Astrocyte (in vitro differentiated cells and primary cell): ENCODE measurements at regions not wholly inside any gene's neighbourhood (a gene's known extent, or its start where the extent isn't known, plus 50 kb on each side); places are given as distances from the start of the nearest gene placed in this dataset.
"Not testable (repeated sequence)": the region's sequence is repeated elsewhere in the genome, so short reads cannot be mapped to it uniquely, and the experiment has no call there.

Experiments used
- DNase-seq: peaks from one replicate; pipeline ENCODE4 v3.0.0-alpha.2; 2010; ENCODE audit warnings: low read depth
- FAIRE-seq: peaks from 2 replicates; lab custom pipeline; 2011; peaks lifted over from hg19 to GRCh38; lab: Jason Lieb, UNC
- H2AFZ ChIP-seq: 2 replicates; pipeline ENCODE4 v1.6.0; 2012; ENCODE audit warnings: low read depth, low read length, inconsistent platforms
- H3K27ac ChIP-seq: 2 replicates; pipeline ENCODE4 v1.5.1; 2011; ENCODE audit warnings: low read depth, low read length, inconsistent platforms
- H3K27me3 ChIP-seq: 2 replicates; pipeline ENCODE4 v1.6.0; 2011; ENCODE audit warnings: low read length, inconsistent platforms; ENCODE audit not compliant: insufficient read depth
- H3K36me3 ChIP-seq: 2 replicates; pipeline ENCODE4 v1.5.1; 2011; ENCODE audit warnings: low read length, inconsistent platforms; ENCODE audit not compliant: insufficient read depth
- H3K4me1 ChIP-seq: 2 replicates; pipeline ENCODE4 v1.5.1; 2011; ENCODE audit warnings: low read length, inconsistent platforms; ENCODE audit not compliant: insufficient read depth
- H3K4me2 ChIP-seq: 2 replicates; pipeline ENCODE4 v1.6.0; 2012; ENCODE audit warnings: low read length, inconsistent platforms
- H3K4me3 ChIP-seq: 2 replicates; pipeline ENCODE4 v1.5.1; 2011; ENCODE audit warnings: low read depth, mild to moderate bottlenecking, low read length, inconsistent platforms; ENCODE audit not compliant: insufficient read depth
- H3K79me2 ChIP-seq: 2 replicates; pipeline ENCODE4 v1.6.0; 2012; ENCODE audit warnings: mild to moderate bottlenecking, low read length, inconsistent platforms; ENCODE audit not compliant: insufficient read depth
- H3K9ac ChIP-seq: 2 replicates; pipeline ENCODE4 v1.6.0; 2012; ENCODE audit warnings: mild to moderate bottlenecking, low read length, inconsistent platforms
- H3K9me3 ChIP-seq: 2 replicates; pipeline ENCODE4 v1.5.1; 2012; ENCODE audit warnings: low read depth, mild to moderate bottlenecking, low read length, inconsistent platforms; ENCODE audit not compliant: insufficient read depth
- H4K20me1 ChIP-seq: 2 replicates; pipeline ENCODE4 v1.6.0; 2012; ENCODE audit warnings: low read length, inconsistent platforms; ENCODE audit not compliant: insufficient read depth
- H3K27ac Mint-ChIP-seq: one replicate; pipeline ENCODE4 v1.8.0; 2021; ENCODE audit warnings: mild to moderate bottlenecking, mixed read lengths; ENCODE audit not compliant: unreplicated experiment
- H3K27me3 Mint-ChIP-seq: one replicate; pipeline ENCODE4 v1.8.0; 2021; ENCODE audit warnings: low read depth, mixed read lengths; ENCODE audit not compliant: unreplicated experiment
- H3K36me3 Mint-ChIP-seq: one replicate; pipeline ENCODE4 v1.8.0; 2021; ENCODE audit warnings: low read depth, mixed read lengths; ENCODE audit not compliant: unreplicated experiment
- H3K4me1 Mint-ChIP-seq: one replicate; pipeline ENCODE4 v1.8.0; 2021; ENCODE audit warnings: low read depth, mixed read lengths; ENCODE audit not compliant: unreplicated experiment
- H3K4me3 Mint-ChIP-seq: one replicate; pipeline ENCODE4 v1.8.0; 2021; ENCODE audit warnings: mild to moderate bottlenecking, moderate library complexity, mixed read lengths; ENCODE audit not compliant: unreplicated experiment
- H3K9me3 Mint-ChIP-seq: one replicate; pipeline ENCODE4 v1.8.0; 2021; ENCODE audit warnings: mild to moderate bottlenecking, mixed read lengths; ENCODE audit not compliant: unreplicated experiment
- CTCF ChIP-seq: IDR thresholded peaks from 2 replicates; pipeline ENCODE4 v1.5.1; 2011; ENCODE audit warnings: low read depth, mild to moderate bottlenecking, inconsistent platforms, low read length, moderate library complexity; ENCODE audit not compliant: insufficient read depth
- EZH2 ChIP-seq: IDR thresholded peaks from 2 replicates; pipeline ENCODE4 v1.6.1; 2012; ENCODE audit warnings: mild to moderate bottlenecking, low read length, inconsistent platforms; ENCODE audit not compliant: insufficient read depth

DNA sequence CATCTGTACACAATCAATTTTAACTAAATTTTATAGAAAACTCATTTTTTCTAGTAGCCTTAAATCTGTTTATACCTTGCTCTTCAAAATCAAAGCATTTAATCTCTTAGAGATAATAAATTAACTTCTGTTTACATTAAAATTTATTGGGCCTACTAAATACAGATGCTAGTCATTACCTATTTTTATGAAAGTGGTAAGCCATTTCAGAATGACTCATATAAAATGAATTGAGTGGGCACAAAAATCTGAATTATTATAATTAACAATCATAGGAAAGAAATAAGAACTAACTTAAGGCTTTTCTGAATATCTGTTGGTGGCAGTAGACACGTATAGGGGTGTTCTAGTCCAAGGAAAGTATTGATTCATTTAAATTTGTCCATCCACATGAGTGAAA lies 157.9 kb downstream of the KCNJ2 start:
- H3K27ac ChIP-seq = no peak overlapping the region
- Mint-ChIP-seq H3K4me3 (no peak overlapping the region), H3K36me3 (no peaks in the 10 kb centered on the region), H3K9me3 (no peaks in the 10 kb centered on the region), H3K27me3 (no peaks in the 10 kb centered on the region), H3K27ac (no peak overlapping the region), H3K4me1 (no peaks in the 10 kb centered on the region)
- no peak overlapping the region for H2AFZ ChIP-seq
- TF ChIP-seq CTCF (no peak), EZH2 (no peak)
- no peaks in the 10 kb centered on the region for H3K9me3 ChIP-seq
- no peaks in the 10 kb centered on the region for H3K36me3 ChIP-seq
- no peak for FAIRE-seq
- H3K4me2 ChIP-seq = no peak overlapping the region
- H3K4me1 ChIP-seq = no peaks in the 10 kb centered on the region
- DNase-seq = no peak
- no peak overlapping the region for H3K4me3 ChIP-seq
- no peaks in the 10 kb centered on the region for H3K27me3 ChIP-seq
- no peaks in the 10 kb centered on the region for H4K20me1 ChIP-seq
- H3K9ac ChIP-seq = no peak overlapping the region
- no peaks in the 10 kb centered on the region for H3K79me2 ChIP-seq

GRCh38 chr17:70327723-70328122 lies 158.4 kb downstream of the KCNJ2 start:
- no peaks in the 10 kb centered on the region for H4K20me1 ChIP-seq
- H2AFZ ChIP-seq = peak overlapping the region; percentile 9
- no peak overlapping the region for H3K27ac Mint-ChIP-seq
- no peaks in the 10 kb centered on the region for H3K27me3 ChIP-seq
- H3K79me2 ChIP-seq = no peaks in the 10 kb centered on the region
- no peaks in the 10 kb centered on the region for H3K4me1 Mint-ChIP-seq
- H3K4me3 ChIP-seq = no peak overlapping the region
- TF ChIP-seq CTCF (no peak), EZH2 (no peak)
- no peaks in the 10 kb centered on the region for H3K4me1 ChIP-seq
- H3K27me3 Mint-ChIP-seq = no peaks in the 10 kb centered on the region
- DNase-seq = no peak
- no peak overlapping the region for H3K9ac ChIP-seq
- H3K36me3 Mint-ChIP-seq = no peaks in the 10 kb centered on the region
- H3K4me3 Mint-ChIP-seq = no peak overlapping the region
- H3K4me2 ChIP-seq = no peak overlapping the region
- no peak overlapping the region for H3K27ac ChIP-seq
- no peaks in the 10 kb centered on the region for H3K36me3 ChIP-seq
- H3K9me3 Mint-ChIP-seq = no peaks in the 10 kb centered on the region
- no peaks in the 10 kb centered on the region for H3K9me3 ChIP-seq
- FAIRE-seq = no peak

DNA sequence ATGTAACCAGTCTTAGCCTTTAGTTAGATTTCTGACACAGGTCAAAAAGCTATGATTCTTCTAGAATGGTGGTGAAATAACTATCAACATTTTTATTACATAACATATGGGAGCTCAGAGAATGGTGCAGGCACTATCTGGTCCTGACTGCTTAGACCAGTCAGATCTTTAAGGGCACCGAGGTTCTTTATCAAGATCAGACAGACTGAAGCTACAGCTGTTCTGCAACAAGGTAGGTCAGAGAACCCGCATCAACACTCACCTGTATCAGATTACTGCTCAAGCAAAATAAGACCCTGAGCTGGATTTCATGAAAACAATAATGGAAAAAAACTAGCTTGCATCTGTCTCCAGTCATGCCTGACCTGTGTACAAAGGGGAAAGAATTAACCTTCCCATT lies 160.4 kb downstream of the KCNJ2 start:
- H3K27me3 ChIP-seq = no peaks in the 10 kb centered on the region
- no peak overlapping the region for H3K9ac ChIP-seq
- H3K79me2 ChIP-seq = no peaks in the 10 kb centered on the region
- H2AFZ ChIP-seq = no peak overlapping the region
- H3K4me2 ChIP-seq = no peak overlapping the region
- no peak overlapping the region for H3K27ac Mint-ChIP-seq
- no peaks in the 10 kb centered on the region for H3K9me3 ChIP-seq
- FAIRE-seq (no peak), DNase-seq (no peak)
- no peaks in the 10 kb centered on the region for H4K20me1 ChIP-seq
- H3K36me3 Mint-ChIP-seq = no peaks in the 10 kb centered on the region
- no peak overlapping the region for H3K4me3 Mint-ChIP-seq
- H3K4me1 ChIP-seq = no peaks in the 10 kb centered on the region
- peaks cover 1% of the 10 kb centered on the region for H3K9me3 Mint-ChIP-seq
- no peaks in the 10 kb centered on the region for H3K4me1 Mint-ChIP-seq
- no peaks in the 10 kb centered on the region for H3K27me3 Mint-ChIP-seq
- H3K4me3 ChIP-seq = no peak overlapping the region
- no peaks in the 10 kb centered on the region for H3K36me3 ChIP-seq
- TF ChIP-seq CTCF (no peak), EZH2 (no peak)
- no peak overlapping the region for H3K27ac ChIP-seq

DNA sequence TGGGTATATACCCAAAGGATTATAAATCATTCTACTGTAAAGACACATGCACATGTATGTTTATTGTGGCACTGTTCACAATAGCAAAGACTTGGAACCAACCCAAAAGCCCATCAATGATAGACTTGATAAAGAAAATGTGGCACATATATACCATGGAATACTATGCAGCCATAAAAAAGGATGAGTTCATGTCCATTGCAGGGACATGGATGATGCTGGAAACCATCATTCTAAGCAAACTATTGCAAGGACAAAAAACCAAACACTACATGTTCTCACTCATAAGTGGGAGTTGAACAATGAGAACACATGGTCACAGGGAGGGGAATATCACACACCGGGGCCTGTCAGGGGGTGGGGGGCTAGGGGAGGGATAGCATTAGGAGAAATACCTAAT lies 161.7 kb downstream of the KCNJ2 start:
- not testable (repeated sequence) for H3K4me3 Mint-ChIP-seq, H3K27me3 Mint-ChIP-seq, H3K9me3 Mint-ChIP-seq, H3K4me2 ChIP-seq, H2AFZ ChIP-seq, H3K27ac Mint-ChIP-seq, H3K36me3 ChIP-seq, H3K9ac ChIP-seq, H3K4me1 Mint-ChIP-seq, H3K9me3 ChIP-seq, H3K4me3 ChIP-seq, H3K36me3 Mint-ChIP-seq, H4K20me1 ChIP-seq, DNase-seq, H3K79me2 ChIP-seq, H3K4me1 ChIP-seq, FAIRE-seq, H3K27ac ChIP-seq, H3K27me3 ChIP-seq
